K562 (cell line): ENCODE measurements at regions not wholly inside any gene's neighbourhood (a gene's known extent, or its start where the extent isn't known, plus 50 kb on each side); places are given as distances from the start of the nearest gene placed in this dataset.

ENCODE experiments used
- ETS2 ChIP-seq: IDR thresholded peaks from 2 replicates; pipeline ENCODE4 v1.6.1; 2016; ENCODE audit warnings: borderline replicate concordance, missing genetic modification characterization, mild to moderate bottlenecking, moderate library complexity, missing compliant biosample characterization; ENCODE audit not compliant: poor library complexity, severe bottlenecking
- HDGF ChIP-seq: fragments of 450-650 bp; IDR thresholded peaks from 2 replicates; pipeline ENCODE4 v1.6.1; 2016
- ZBTB9 ChIP-seq: fragments of 450-650 bp; formaldehyde crosslinking; IDR thresholded peaks from 2 replicates; pipeline ENCODE4 v1.4.0; 2020; ENCODE audit warnings: mild to moderate bottlenecking, moderate library complexity
- ZNF232 ChIP-seq: sonication (generic); formaldehyde crosslinking; IDR thresholded peaks from 2 replicates; pipeline ENCODE4 v1.8.0; 2022; ENCODE audit warnings: mild to moderate bottlenecking, missing genetic modification reagents
- TF ChIP-seq, protein P1 (sequence below), 2 experiments: fragments of 450-650 bp; formaldehyde crosslinking in 1 of 2; IDR thresholded peaks; 2 replicates each; pipeline versions ENCODE4 v1.4.0 to v1.6.1; 2014 to 2020; ENCODE audit warnings: mild to moderate bottlenecking in 2 of 2, borderline replicate concordance in 1 of 2, low read depth in 1 of 2
- TF ChIP-seq, protein P2 (sequence below): sonication (generic); formaldehyde crosslinking; IDR thresholded peaks from 2 replicates; pipeline ENCODE4 v1.8.0; 2022; ENCODE audit warnings: mild to moderate bottlenecking, missing genetic modification reagents

GRCh38 chr15:38954090-38954489, 389.5 kb upstream of the RASGRP1 start:
- TF ChIP-seq ZNF232 (CRISPR knock-in tag), result no peak
- TF ChIP-seq ETS2 (tag), result no peak
- TF ChIP-seq, protein P1, sequence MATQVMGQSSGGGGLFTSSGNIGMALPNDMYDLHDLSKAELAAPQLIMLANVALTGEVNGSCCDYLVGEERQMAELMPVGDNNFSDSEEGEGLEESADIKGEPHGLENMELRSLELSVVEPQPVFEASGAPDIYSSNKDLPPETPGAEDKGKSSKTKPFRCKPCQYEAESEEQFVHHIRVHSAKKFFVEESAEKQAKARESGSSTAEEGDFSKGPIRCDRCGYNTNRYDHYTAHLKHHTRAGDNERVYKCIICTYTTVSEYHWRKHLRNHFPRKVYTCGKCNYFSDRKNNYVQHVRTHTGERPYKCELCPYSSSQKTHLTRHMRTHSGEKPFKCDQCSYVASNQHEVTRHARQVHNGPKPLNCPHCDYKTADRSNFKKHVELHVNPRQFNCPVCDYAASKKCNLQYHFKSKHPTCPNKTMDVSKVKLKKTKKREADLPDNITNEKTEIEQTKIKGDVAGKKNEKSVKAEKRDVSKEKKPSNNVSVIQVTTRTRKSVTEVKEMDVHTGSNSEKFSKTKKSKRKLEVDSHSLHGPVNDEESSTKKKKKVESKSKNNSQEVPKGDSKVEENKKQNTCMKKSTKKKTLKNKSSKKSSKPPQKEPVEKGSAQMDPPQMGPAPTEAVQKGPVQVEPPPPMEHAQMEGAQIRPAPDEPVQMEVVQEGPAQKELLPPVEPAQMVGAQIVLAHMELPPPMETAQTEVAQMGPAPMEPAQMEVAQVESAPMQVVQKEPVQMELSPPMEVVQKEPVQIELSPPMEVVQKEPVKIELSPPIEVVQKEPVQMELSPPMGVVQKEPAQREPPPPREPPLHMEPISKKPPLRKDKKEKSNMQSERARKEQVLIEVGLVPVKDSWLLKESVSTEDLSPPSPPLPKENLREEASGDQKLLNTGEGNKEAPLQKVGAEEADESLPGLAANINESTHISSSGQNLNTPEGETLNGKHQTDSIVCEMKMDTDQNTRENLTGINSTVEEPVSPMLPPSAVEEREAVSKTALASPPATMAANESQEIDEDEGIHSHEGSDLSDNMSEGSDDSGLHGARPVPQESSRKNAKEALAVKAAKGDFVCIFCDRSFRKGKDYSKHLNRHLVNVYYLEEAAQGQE (IDR thresholded peaks at IDR 0.05; ENCODE audit: borderline replicate concordance), result no peak
- TF ChIP-seq, protein P1 (CRISPR knock-in tag; IDR thresholded peaks at IDR 0.05; ENCODE audit: low read depth), result no peak
- TF ChIP-seq ZBTB9 (CRISPR knock-in tag), result no peak
- no peak for TF ChIP-seq HDGF
- TF ChIP-seq, protein P2, sequence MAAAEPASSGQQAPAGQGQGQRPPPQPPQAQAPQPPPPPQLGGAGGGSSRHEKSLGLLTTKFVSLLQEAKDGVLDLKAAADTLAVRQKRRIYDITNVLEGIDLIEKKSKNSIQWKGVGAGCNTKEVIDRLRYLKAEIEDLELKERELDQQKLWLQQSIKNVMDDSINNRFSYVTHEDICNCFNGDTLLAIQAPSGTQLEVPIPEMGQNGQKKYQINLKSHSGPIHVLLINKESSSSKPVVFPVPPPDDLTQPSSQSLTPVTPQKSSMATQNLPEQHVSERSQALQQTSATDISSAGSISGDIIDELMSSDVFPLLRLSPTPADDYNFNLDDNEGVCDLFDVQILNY, result no peak
